HCT116 (cell line): ENCODE measurements at regions not wholly inside any gene's neighbourhood (a gene's known extent, or its start where the extent isn't known, plus 50 kb on each side); places are given as distances from the start of the nearest gene placed in this dataset.

ENCODE experiments used
- ATAC-seq: fragments of 200-7000 bp; cut with Tn5 transposase; 2 replicates; pipeline ENCODE4 v1.9.1; 2020; ENCODE audit warnings: mild to moderate bottlenecking, moderate library complexity
- BruUV-seq: library from RNA; stranded (reverse); fragments of 400-500 nt; replicated peaks from 2 replicates; lab custom pipeline; 2021; lab: Mats Ljungman, UMichigan
- CTCF ChIA-PET: fragments of 300-600 bp; sonication (Branson Sonifier 250); formaldehyde crosslinking; loops from one replicate; lab custom pipeline; 2021; ENCODE audit warnings: antibody characterized with exemption; lab: Charles Lee
- POLR2A ChIA-PET: fragments of 300-600, 350-600 bp; sonication (Branson Sonifier 250); formaldehyde crosslinking; loops from one replicate; lab custom pipeline; 2021; ENCODE audit warnings: antibody characterized with exemption; lab: Charles Lee
- RAD21 ChIA-PET, 2 experiments: fragments of 300-600 bp; sonication (Branson Sonifier 250); formaldehyde crosslinking; loops; one replicate each; lab custom pipeline; 2023; ENCODE audit warnings: low total read pairs in 2 of 2; ENCODE audit not compliant: uncharacterized antibody in 2 of 2, unreplicated experiment in 2 of 2, low non-redundant PET in 1 of 2; lab: Charles Lee
- DNase-seq: peaks from one replicate; pipeline ENCODE4 v3.0.0-alpha.2; 2010; ENCODE audit warnings: low read depth, low spot score
- H2AFZ ChIP-seq: fragments of 200-600 bp; shearing (Covaris generic), sonication (generic); 2 replicates; pipeline ENCODE4 v1.6.1; 2017; ENCODE audit warnings: low read depth, mixed run types, mixed read lengths, antibody characterized with exemption, low read length; ENCODE audit not compliant: poor library complexity, severe bottlenecking
- H3K27ac ChIP-seq: 2 replicates; pipeline ENCODE4 v1.5.1; 2012; ENCODE audit warnings: low read depth, low read length
- H3K27me3 ChIP-seq: fragments of 200-600 bp; sonication (generic); 2 replicates; pipeline ENCODE4 v1.6.1; 2016; ENCODE audit warnings: mixed run types, low read length, mixed read lengths; ENCODE audit not compliant: insufficient read depth
- H3K36me3 ChIP-seq, 2 experiments: fragments of 200-500 bp in 1 of 2; fragments of 200-600 bp in 1 of 2; sonication (Bioruptor generic) in 1 of 2; sonication (generic) in 1 of 2; 2 replicates each; pipeline versions ENCODE4 v1.5.1 to v1.6.1; 2014 to 2016; ENCODE audit warnings: low read length in 2 of 2, inconsistent platforms in 1 of 2, mixed read lengths in 1 of 2, mixed run types in 1 of 2; ENCODE audit not compliant: insufficient read depth in 2 of 2, control insufficient read depth in 1 of 2
- H3K4me1 ChIP-seq, 2 experiments: fragments of 200-600 bp in 1 of 2; sonication (generic) in 1 of 2; 2 replicates each; pipeline versions ENCODE4 v1.5.1 to v1.6.1; 2012 to 2017; ENCODE audit warnings: low read length in 2 of 2, inconsistent platforms in 1 of 2, mild to moderate bottlenecking in 1 of 2, mixed read lengths in 1 of 2, mixed run types in 1 of 2, moderate library complexity in 1 of 2; ENCODE audit not compliant: insufficient read depth in 2 of 2, control insufficient read depth in 1 of 2
- H3K4me2 ChIP-seq: fragments of 200-600 bp; sonication (generic); 2 replicates; pipeline ENCODE4 v1.6.1; 2017; ENCODE audit warnings: mixed run types, low read length, mixed read lengths
- H3K4me3 ChIP-seq, 2 experiments: fragments of 200-600 bp in 1 of 2; sonication (generic) in 1 of 2; replicated peaks in 1 of 2; 2 replicates each; pipeline ENCODE4 v1.5.1; 2011 to 2016; ENCODE audit warnings: low read length in 2 of 2, control low read depth in 1 of 2, low read depth in 1 of 2, mild to moderate bottlenecking in 1 of 2, mixed read lengths in 1 of 2, mixed run types in 1 of 2
- H3K79me2 ChIP-seq: fragments of 200-600 bp; sonication (generic); 2 replicates; pipeline ENCODE4 v1.6.1; 2017; ENCODE audit warnings: mild to moderate bottlenecking, mixed run types, low read length, moderate library complexity, mixed read lengths; ENCODE audit not compliant: insufficient read depth
- H3K9ac ChIP-seq: fragments of 200-600 bp; sonication (generic); 2 replicates; pipeline ENCODE4 v1.6.1; 2016; ENCODE audit warnings: low read length, mixed read lengths
- H3K9me2 ChIP-seq: fragments of 200-600 bp; sonication (generic), shearing (Covaris generic); 2 replicates; pipeline ENCODE4 v1.6.1; 2017; ENCODE audit warnings: mixed run types, mild to moderate bottlenecking, moderate library complexity; ENCODE audit not compliant: insufficient read depth
- H3K9me3 ChIP-seq, 2 experiments: fragments of 200-500 bp in 1 of 2; fragments of 200-600 bp in 1 of 2; sonication (Bioruptor generic) in 1 of 2; sonication (generic) in 1 of 2; 2 replicates each; pipeline ENCODE4 v1.6.1; 2014 to 2017; ENCODE audit warnings: low read length in 2 of 2, mixed read lengths in 2 of 2, inconsistent platforms in 1 of 2, low read depth in 1 of 2, mild to moderate bottlenecking in 1 of 2, mixed run types in 1 of 2, moderate library complexity in 1 of 2; ENCODE audit not compliant: control insufficient read depth in 1 of 2, insufficient read depth in 1 of 2
- H4K20me1 ChIP-seq: fragments of 200-600 bp; sonication (generic), shearing (Covaris generic); 2 replicates; pipeline ENCODE4 v1.6.1; 2017; ENCODE audit warnings: mixed run types, mild to moderate bottlenecking, moderate library complexity; ENCODE audit not compliant: insufficient read depth
- CTCF ChIP-seq, 3 experiments: fragments of 200-600 bp in 1 of 3; sonication (generic) in 1 of 3; IDR thresholded peaks in 2 of 3; conservative IDR thresholded peaks in 1 of 3; 2 replicates each; pipeline ENCODE4 v1.5.1; 2012 to 2017; ENCODE audit warnings: low read depth in 2 of 3, low read length in 2 of 3, antibody characterized with exemption in 1 of 3, borderline replicate concordance in 1 of 3, control low read depth in 1 of 3, mild to moderate bottlenecking in 1 of 3, mixed read lengths in 1 of 3, mixed run types in 1 of 3, moderate library complexity in 1 of 3; ENCODE audit not compliant: insufficient read depth in 1 of 3
- EZH2 ChIP-seq: fragments of 200-600 bp; sonication (generic); IDR thresholded peaks from 2 replicates; pipeline ENCODE4 v1.6.1; 2017; ENCODE audit warnings: antibody characterized with exemption, mixed run types
- POLR2AphosphoS5 ChIP-seq: IDR thresholded peaks from 2 replicates; pipeline ENCODE4 v1.6.1; 2011; ENCODE audit warnings: mild to moderate bottlenecking, low read depth, low read length, moderate library complexity
- SRF ChIP-seq: IDR thresholded peaks from 2 replicates; pipeline ENCODE4 v1.6.1; 2012; ENCODE audit warnings: low read depth
- intact Hi-C: fragments of 100-400 bp; cut with micrococcal nuclease; formaldehyde crosslinking; loops from 2 replicates; pipeline ENCODE4 v1.10.0; 2022

- no TSS peak for BruUV-seq
- Histone ChIP-seq H2AFZ (no peak overlapping the region), H3K4me1 (no peaks in the 10 kb centered on the region), H3K36me3 (no peaks in the 10 kb centered on the region), H3K9ac (no peak overlapping the region), H3K27me3 (no peaks in the 10 kb centered on the region), H4K20me1 (no peaks in the 10 kb centered on the region), H3K79me2 (no peaks in the 10 kb centered on the region), H3K4me3 (no peak overlapping the region), H3K4me2 (no peak overlapping the region), H3K9me3 (no peaks in the 10 kb centered on the region; a peak in 1 of 4 replicates), H3K27ac (no peak overlapping the region), H3K9me2 (no peaks in the 10 kb centered on the region)
- DNase-seq (no peak), ATAC-seq (no peak)
- TF ChIP-seq POLR2AphosphoS5 (no peak), SRF (no peak), CTCF (IDR thresholded peaks at IDR 0.05 in 2 of 3, conservative IDR thresholded peaks at IDR 0.05 in 1 of 3; ENCODE audit: borderline replicate concordance in 1 of 3, insufficient read depth in 1 of 3, low read depth in 2 of 3, low read length in 2 of 3) (peak in 2 of 3 experiments; percentile 2 to 28; a peak in 1 of 6 replicates), EZH2 (no peak)
- ChIA-PET POLR2A (no interaction called here), CTCF (no interaction called here), RAD21 (no interaction called here)
- intact Hi-C loops, result no loop called here
Measured at GRCh38 chr14:43647302-43647701, 859.8 kb downstream of the FSCB start.

- no peak for TF ChIP-seq SRF
Measured at GRCh38 chr14:43640718-43641267, 866.3 kb downstream of the FSCB start.

More at GRCh38 chr14:43640718-43641267, 866.3 kb downstream of the FSCB start:
- POLR2A ChIA-PET, result no interaction called here
- Histone ChIP-seq H3K9me3 (no peaks in the 10 kb centered on the region), H2AFZ (no peak overlapping the region), H3K27me3 (no peaks in the 10 kb centered on the region), H3K4me1 (no peaks in the 10 kb centered on the region), H3K4me2 (no peak overlapping the region), H4K20me1 (no peaks in the 10 kb centered on the region), H3K27ac (no peak overlapping the region), H3K9me2 (no peaks in the 10 kb centered on the region), H3K36me3 (no peaks in the 10 kb centered on the region), H3K4me3 (no peak overlapping the region), H3K9ac (no peak overlapping the region), H3K79me2 (no peaks in the 10 kb centered on the region)
- RAD21 ChIA-PET, result no interaction called here
- CTCF ChIA-PET, result no interaction called here
- ATAC-seq (no peak), DNase-seq (no peak)
- no TSS peak for BruUV-seq
- intact Hi-C loops, result no loop called here
